ENCODE measurements at regions not wholly inside any gene's neighbourhood (a gene's known extent, or its start where the extent isn't known, plus 50 kb on each side); places are given as distances from the start of the nearest gene placed in this dataset.

- H2BK12ac ChIP-seq (ENCODE audit: low read length) = no peak overlapping the region
- no peaks in the 10 kb centered on the region for H3K79me1 ChIP-seq (ENCODE audit: low read depth, low read length)
- no peaks in the 10 kb centered on the region for H3K36me3 ChIP-seq (replicated peaks in 1 of 2; ENCODE audit: control insufficient read depth in 2 of 2, insufficient read depth in 2 of 2, low read length in 2 of 2)
- no peak overlapping the region for H3K27ac ChIP-seq (replicated peaks; ENCODE audit: low read length)
- H3K4ac ChIP-seq (ENCODE audit: low read length) = no peak overlapping the region
- no peak overlapping the region for H2AK5ac ChIP-seq (ENCODE audit: low read depth, low read length)
- no peak overlapping the region for H3K4me3 ChIP-seq (ENCODE audit: low read length in 2 of 2)
- no peak overlapping the region for H2BK15ac ChIP-seq (ENCODE audit: low read length)
- no peak overlapping the region for H3K23ac ChIP-seq (ENCODE audit: low read depth, low read length, poor library complexity)
- no peaks in the 10 kb centered on the region for H3K4me1 ChIP-seq (ENCODE audit: control insufficient read depth in 2 of 2, insufficient read depth in 1 of 2, low read depth in 1 of 2, low read length in 2 of 2)
- peaks cover 0 to 6% of the 10 kb centered on the region in 2 donors for H3K9me3 ChIP-seq (replicated peaks in 1 of 2; ENCODE audit: control insufficient read depth in 2 of 2, insufficient read depth in 1 of 2, low read depth in 1 of 2, low read length in 2 of 2)
- H4K8ac ChIP-seq (ENCODE audit: low read depth, low read length) = no peak overlapping the region
- H4K91ac ChIP-seq (ENCODE audit: low read depth, low read length, poor library complexity) = no peak overlapping the region
- no peak overlapping the region for H2BK5ac ChIP-seq (ENCODE audit: low read length)
- H3K14ac ChIP-seq (ENCODE audit: low read length) = no peak overlapping the region
- no CpG with 5 or more reads among the region's 3 CpGs for WGBS, 2 donors (ENCODE audit: extremely low coverage in 2 of 2, insufficient read length in 2 of 2, insufficient replicate concordance in 1 of 2)
- H3K18ac ChIP-seq (ENCODE audit: low read length) = no peak overlapping the region
- H2BK120ac ChIP-seq (ENCODE audit: low read depth, low read length) = no peak overlapping the region
- no peak overlapping the region for H2AFZ ChIP-seq (ENCODE audit: low read length)
- H3K9ac ChIP-seq (ENCODE audit: low read depth, low read length, poor library complexity) = no peak overlapping the region
- no peak for DNase-seq (ENCODE audit: low spot score)
- H3K27me3 ChIP-seq (ENCODE audit: control insufficient read depth in 3 of 3, insufficient read depth in 3 of 3, low read depth in 1 of 3, low read length in 3 of 3) = no peaks in the 10 kb centered on the region
- no peak overlapping the region for H3K4me2 ChIP-seq (ENCODE audit: insufficient read depth, low read length, poor library complexity, severe bottlenecking)
Measured at GRCh38 chrX:150038315-150038714, 100.0 kb upstream of the EOLA2 start.

- Histone ChIP-seq H2BK120ac (ENCODE audit: low read depth, low read length) (no peak overlapping the region), H3K36me3 (replicated peaks in 1 of 2; ENCODE audit: control insufficient read depth in 2 of 2, insufficient read depth in 2 of 2, low read length in 2 of 2) (no peaks in the 10 kb centered on the region), H3K4me1 (ENCODE audit: control insufficient read depth in 2 of 2, insufficient read depth in 1 of 2, low read depth in 1 of 2, low read length in 2 of 2) (no peaks in the 10 kb centered on the region), H3K27me3 (ENCODE audit: control insufficient read depth in 3 of 3, insufficient read depth in 3 of 3, low read depth in 1 of 3, low read length in 3 of 3) (no peaks in the 10 kb centered on the region), H3K14ac (ENCODE audit: low read length) (no peak overlapping the region), H2AK5ac (ENCODE audit: low read depth, low read length) (no peak overlapping the region), H3K18ac (ENCODE audit: low read length) (no peak overlapping the region), H3K23ac (ENCODE audit: low read depth, low read length, poor library complexity) (no peak overlapping the region), H3K9ac (ENCODE audit: low read depth, low read length, poor library complexity) (no peak overlapping the region), H2BK12ac (ENCODE audit: low read length) (no peak overlapping the region), H2BK5ac (ENCODE audit: low read length) (no peak overlapping the region), H2AFZ (ENCODE audit: low read length) (no peak overlapping the region), H3K4me2 (ENCODE audit: insufficient read depth, low read length, poor library complexity, severe bottlenecking) (no peak overlapping the region), H3K4me3 (ENCODE audit: low read length in 2 of 2) (no peak overlapping the region), H3K27ac (replicated peaks; ENCODE audit: low read length) (no peak overlapping the region), H3K9me3 (replicated peaks in 1 of 2; ENCODE audit: control insufficient read depth in 2 of 2, insufficient read depth in 1 of 2, low read depth in 1 of 2, low read length in 2 of 2) (peaks cover 0 to 6% of the 10 kb centered on the region in 2 donors), H2BK15ac (ENCODE audit: low read length) (no peak overlapping the region), H4K91ac (ENCODE audit: low read depth, low read length, poor library complexity) (no peak overlapping the region), H3K79me1 (ENCODE audit: low read depth, low read length) (no peaks in the 10 kb centered on the region), H3K4ac (ENCODE audit: low read length) (no peak overlapping the region), H4K8ac (ENCODE audit: low read depth, low read length) (no peak overlapping the region)
- WGBS, 2 donors (ENCODE audit: extremely low coverage in 2 of 2, insufficient read length in 2 of 2, insufficient replicate concordance in 1 of 2) = no CpG with 5 or more reads among the region's 1 CpG
- DNase-seq (ENCODE audit: low spot score) = no peak
Measured at GRCh38 chrX:150038986-150039599, 100.8 kb upstream of the EOLA2 start.

- no peak overlapping the region for H2BK12ac ChIP-seq (ENCODE audit: low read length)
- no peak overlapping the region for H2BK5ac ChIP-seq (ENCODE audit: low read length)
- no peak overlapping the region for H2BK120ac ChIP-seq (ENCODE audit: low read depth, low read length)
- no peaks in the 10 kb centered on the region for H3K27me3 ChIP-seq (ENCODE audit: control insufficient read depth in 3 of 3, insufficient read depth in 3 of 3, low read depth in 1 of 3, low read length in 3 of 3)
- H3K9ac ChIP-seq (ENCODE audit: low read depth, low read length, poor library complexity) = no peak overlapping the region
- H3K18ac ChIP-seq (ENCODE audit: low read length) = no peak overlapping the region
- no CpG with 5 or more reads among the region's 2 CpGs for WGBS, 2 donors (ENCODE audit: extremely low coverage in 2 of 2, insufficient read length in 2 of 2, insufficient replicate concordance in 1 of 2)
- H3K14ac ChIP-seq (ENCODE audit: low read length) = no peak overlapping the region
- no peak overlapping the region for H4K91ac ChIP-seq (ENCODE audit: low read depth, low read length, poor library complexity)
- H4K8ac ChIP-seq (ENCODE audit: low read depth, low read length) = no peak overlapping the region
- H3K4me2 ChIP-seq (ENCODE audit: insufficient read depth, low read length, poor library complexity, severe bottlenecking) = no peak overlapping the region
- H3K9me3 ChIP-seq (replicated peaks in 1 of 2; ENCODE audit: control insufficient read depth in 2 of 2, insufficient read depth in 1 of 2, low read depth in 1 of 2, low read length in 2 of 2) = no peaks in the 10 kb centered on the region
- H2AK5ac ChIP-seq (ENCODE audit: low read depth, low read length) = no peak overlapping the region
- no peak for DNase-seq (ENCODE audit: low spot score)
- H3K36me3 ChIP-seq (replicated peaks in 1 of 2; ENCODE audit: control insufficient read depth in 2 of 2, insufficient read depth in 2 of 2, low read length in 2 of 2) = no peaks in the 10 kb centered on the region
- no peak overlapping the region for H3K27ac ChIP-seq (replicated peaks; ENCODE audit: low read length)
- no peaks in the 10 kb centered on the region for H3K4me1 ChIP-seq (ENCODE audit: control insufficient read depth in 2 of 2, insufficient read depth in 1 of 2, low read depth in 1 of 2, low read length in 2 of 2)
- H3K79me1 ChIP-seq (ENCODE audit: low read depth, low read length) = no peaks in the 10 kb centered on the region
- H2AFZ ChIP-seq (ENCODE audit: low read length) = no peak overlapping the region
- no peak overlapping the region for H2BK15ac ChIP-seq (ENCODE audit: low read length)
- H3K4ac ChIP-seq (ENCODE audit: low read length) = no peak overlapping the region
- no peak overlapping the region for H3K4me3 ChIP-seq (ENCODE audit: low read length in 2 of 2)
- H3K23ac ChIP-seq (ENCODE audit: low read depth, low read length, poor library complexity) = no peak overlapping the region
Measured at GRCh38 chrX:150041208-150041607, 102.9 kb upstream of the EOLA2 start.

- Histone ChIP-seq H3K9me3 (replicated peaks in 1 of 2; ENCODE audit: control insufficient read depth in 2 of 2, insufficient read depth in 1 of 2, low read depth in 1 of 2, low read length in 2 of 2) (no peaks in the 10 kb centered on the region), H3K4me1 (ENCODE audit: control insufficient read depth in 2 of 2, insufficient read depth in 1 of 2, low read depth in 1 of 2, low read length in 2 of 2) (no peaks in the 10 kb centered on the region), H3K4ac (ENCODE audit: low read length) (no peak overlapping the region), H2BK12ac (ENCODE audit: low read length) (no peak overlapping the region), H2AFZ (ENCODE audit: low read length) (no peak overlapping the region), H3K18ac (ENCODE audit: low read length) (no peak overlapping the region), H3K36me3 (replicated peaks in 1 of 2; ENCODE audit: control insufficient read depth in 2 of 2, insufficient read depth in 2 of 2, low read length in 2 of 2) (no peaks in the 10 kb centered on the region), H3K27me3 (ENCODE audit: control insufficient read depth in 3 of 3, insufficient read depth in 3 of 3, low read depth in 1 of 3, low read length in 3 of 3) (no peaks in the 10 kb centered on the region), H3K79me1 (ENCODE audit: low read depth, low read length) (no peaks in the 10 kb centered on the region), H2BK15ac (ENCODE audit: low read length) (no peak overlapping the region), H3K23ac (ENCODE audit: low read depth, low read length, poor library complexity) (no peak overlapping the region), H4K91ac (ENCODE audit: low read depth, low read length, poor library complexity) (no peak overlapping the region), H3K4me3 (ENCODE audit: low read length in 2 of 2) (no peak overlapping the region), H3K4me2 (ENCODE audit: insufficient read depth, low read length, poor library complexity, severe bottlenecking) (no peak overlapping the region), H3K27ac (replicated peaks; ENCODE audit: low read length) (no peak overlapping the region), H4K8ac (ENCODE audit: low read depth, low read length) (no peak overlapping the region), H2BK120ac (ENCODE audit: low read depth, low read length) (no peak overlapping the region), H2AK5ac (ENCODE audit: low read depth, low read length) (no peak overlapping the region), H3K14ac (ENCODE audit: low read length) (no peak overlapping the region), H2BK5ac (ENCODE audit: low read length) (no peak overlapping the region), H3K9ac (ENCODE audit: low read depth, low read length, poor library complexity) (no peak overlapping the region)
- DNase-seq (ENCODE audit: low spot score) = no peak
- WGBS, 2 donors (ENCODE audit: extremely low coverage in 2 of 2, insufficient read length in 2 of 2, insufficient replicate concordance in 1 of 2) = no CpG with 5 or more reads among the region's 2 CpGs
Measured at GRCh38 chrX:150044556-150044955, 106.3 kb upstream of the EOLA2 start.

Data from neuronal stem cell (in vitro differentiated cells).